ENCODE measurements at regions not wholly inside any gene's neighbourhood (a gene's known extent, or its start where the extent isn't known, plus 50 kb on each side); places are given as distances from the start of the nearest gene placed in this dataset.

- no peak for DNase-seq (ENCODE audit: low read depth)
Measured at GRCh38 chr11:33616552-33616951, 84.1 kb downstream of the C11orf91 start.

- DNase-seq (ENCODE audit: low read depth), result no peak
Measured at GRCh38 chr11:33615751-33616150, 84.9 kb downstream of the C11orf91 start.

GRCh38 chr11:33613404-33613803 lies 87.2 kb downstream of the C11orf91 start:
- DNase-seq (ENCODE audit: low read depth), result no peak

- no peak for DNase-seq (ENCODE audit: low read depth)
Measured at GRCh38 chr11:33610903-33611302, 89.7 kb downstream of the C11orf91 start.

GRCh38 chr11:33608386-33608785 lies 92.2 kb downstream of the C11orf91 start:
- DNase-seq (ENCODE audit: low read depth), result no peak

GRCh38 chr11:33606762-33607161 lies 93.9 kb downstream of the C11orf91 start:
- no peak for DNase-seq (ENCODE audit: low read depth)

GRCh38 chr11:33605703-33606102 lies 94.9 kb downstream of the C11orf91 start:
- no peak for DNase-seq (ENCODE audit: low read depth)

GRCh38 chr11:33598426-33599069 lies 102.1 kb downstream of the C11orf91 start:
- no peak for DNase-seq (ENCODE audit: low read depth)

GRCh38 chr11:33594188-33594587 lies 106.4 kb downstream of the C11orf91 start:
- no peak for DNase-seq (ENCODE audit: low read depth)

GRCh38 chr11:33590441-33590840 lies 110.2 kb downstream of the C11orf91 start:
- DNase-seq (ENCODE audit: low read depth), result no peak

GRCh38 chr11:33588056-33588455 lies 112.6 kb downstream of the C11orf91 start:
- no peak for DNase-seq (ENCODE audit: low read depth)

- DNase-seq (ENCODE audit: low read depth), result no peak
Measured at GRCh38 chr11:33585586-33586209, 114.9 kb downstream of the C11orf91 start.

- DNase-seq (ENCODE audit: low read depth), result no peak
Measured at GRCh38 chr11:33582636-33583325, 117.8 kb downstream of the C11orf91 start.

- no peak for DNase-seq (ENCODE audit: low read depth)
Measured at GRCh38 chr11:33579101-33579500, 121.5 kb downstream of the C11orf91 start.

GRCh38 chr11:33577204-33577603 lies 123.4 kb downstream of the C11orf91 start:
- no peak for DNase-seq (ENCODE audit: low read depth)

GRCh38 chr11:33575311-33575710 lies 125.3 kb downstream of the C11orf91 start:
- no peak for DNase-seq (ENCODE audit: low read depth)

GRCh38 chr11:33574331-33574730 lies 126.3 kb downstream of the C11orf91 start:
- DNase-seq (ENCODE audit: low read depth), result no peak

- no peak for DNase-seq (ENCODE audit: low read depth)
Measured at GRCh38 chr11:33569333-33569732, 131.3 kb downstream of the C11orf91 start.

GRCh38 chr11:33567004-33567403 lies 133.6 kb downstream of the C11orf91 start:
- DNase-seq (ENCODE audit: low read depth), result no peak

GRCh38 chr11:33564856-33565453 lies 135.7 kb downstream of the C11orf91 start:
- no peak for DNase-seq (ENCODE audit: low read depth)

GRCh38 chr11:33560729-33561128 lies 139.9 kb downstream of the C11orf91 start:
- DNase-seq (ENCODE audit: low read depth), result no peak

- no peak for DNase-seq (ENCODE audit: low read depth)
Measured at GRCh38 chr11:33559567-33559966, 141.1 kb downstream of the C11orf91 start.

- no peak for DNase-seq (ENCODE audit: low read depth)
Measured at GRCh38 chr11:33558097-33558496, 142.5 kb downstream of the C11orf91 start.
